NCI-H1048 (cell line): ENCODE measurements at regions not wholly inside any gene's neighbourhood (a gene's known extent, or its start where the extent isn't known, plus 50 kb on each side); places are given as distances from the start of the nearest gene placed in this dataset.

Experiments
- DNase-seq: peaks from one replicate; lab custom pipeline; 2025; lab: John Stamatoyannopoulos, UW

GRCh38 chr4:156496797-156497196 lies 474.8 kb downstream of the PDGFC start:
- no peak for DNase-seq

GRCh38 chr4:156495836-156496235 lies 475.8 kb downstream of the PDGFC start:
- DNase-seq = no peak

- no peak for DNase-seq
Measured at GRCh38 chr4:156495091-156495490, 476.5 kb downstream of the PDGFC start.

GRCh38 chr4:156493858-156494257 lies 477.7 kb downstream of the PDGFC start:
- no peak for DNase-seq

GRCh38 chr4:156487107-156487506 lies 484.5 kb downstream of the PDGFC start:
- DNase-seq = no peak

GRCh38 chr4:156481845-156482244 lies 489.8 kb downstream of the PDGFC start:
- no peak for DNase-seq

- no peak for DNase-seq
Measured at GRCh38 chr4:156477636-156478035, 494.0 kb downstream of the PDGFC start.

- no peak for DNase-seq
Measured at GRCh38 chr4:156476359-156476758, 495.2 kb downstream of the PDGFC start.

GRCh38 chr4:156475322-156475721 lies 496.3 kb downstream of the PDGFC start:
- no peak for DNase-seq

- no peak for DNase-seq
Measured at GRCh38 chr4:156473151-156473550, 498.4 kb downstream of the PDGFC start.

GRCh38 chr4:156472624-156473023 lies 499.0 kb downstream of the PDGFC start:
- no peak for DNase-seq

- no peak for DNase-seq
Measured at GRCh38 chr4:156459584-156459983, 505.9 kb upstream of the CTSO start.

- no peak for DNase-seq
Measured at GRCh38 chr4:156456830-156457229, 503.2 kb upstream of the CTSO start.

- DNase-seq = no peak
Measured at GRCh38 chr4:156443488-156443887, 489.8 kb upstream of the CTSO start.

- no peak for DNase-seq
Measured at GRCh38 chr4:156442912-156443311, 489.2 kb upstream of the CTSO start.

GRCh38 chr4:156439576-156440200 lies 486.0 kb upstream of the CTSO start:
- DNase-seq = no peak

GRCh38 chr4:156437666-156438065 lies 484.0 kb upstream of the CTSO start:
- no peak for DNase-seq

- no peak for DNase-seq
Measured at GRCh38 chr4:156422576-156422975, 468.9 kb upstream of the CTSO start.

GRCh38 chr4:156420623-156421022 lies 467.0 kb upstream of the CTSO start:
- DNase-seq = no peak

- no peak for DNase-seq
Measured at GRCh38 chr4:156419080-156419685, 465.5 kb upstream of the CTSO start.

- no peak for DNase-seq
Measured at GRCh38 chr4:156414406-156414805, 460.7 kb upstream of the CTSO start.

- no peak for DNase-seq
Measured at GRCh38 chr4:156413239-156414135, 459.8 kb upstream of the CTSO start.

GRCh38 chr4:156411531-156411930 lies 457.9 kb upstream of the CTSO start:
- no peak for DNase-seq
